AG04450 (cell line): ENCODE measurements at regions not wholly inside any gene's neighbourhood (a gene's known extent, or its start where the extent isn't known, plus 50 kb on each side); places are given as distances from the start of the nearest gene placed in this dataset.

Experiments
- CTCF ChIA-PET: fragments of 300-600, 350-600 bp; formaldehyde crosslinking; extraction: SDS; loops from one replicate; lab custom pipeline; 2022; ENCODE audit warnings: antibody characterized with exemption, inconsistent platforms; lab: Charles Lee
- POLR2A ChIA-PET: fragments of 350-600 bp; formaldehyde crosslinking; extraction: SDS; loops from one replicate; lab custom pipeline; 2021; ENCODE audit warnings: antibody characterized with exemption, inconsistent platforms; lab: Yijun Ruan, JAX
- DNase-seq: peaks from one replicate; pipeline ENCODE4 v3.0.0-alpha.2; 2011; ENCODE audit warnings: low read depth, low spot score
- H3K27ac ChIP-seq: one replicate; pipeline ENCODE4 v1.5.1; 2012; ENCODE audit warnings: low read depth, low read length, control low read depth
- H3K27me3 ChIP-seq: one replicate; pipeline ENCODE4 v1.6.0; 2012; ENCODE audit warnings: low read length; ENCODE audit not compliant: control insufficient read depth, insufficient read depth
- H3K4me3 ChIP-seq: 2 replicates; pipeline ENCODE4 v1.5.1; 2011; ENCODE audit warnings: mild to moderate bottlenecking, low read depth, low read length, control low read depth
- H3K9me3 ChIP-seq: 2 replicates; pipeline ENCODE4 v1.5.1; 2012; ENCODE audit warnings: low read length; ENCODE audit not compliant: control insufficient read depth, insufficient read depth
- CTCF ChIP-seq: IDR thresholded peaks from 2 replicates; pipeline ENCODE4 v1.5.1; 2011; ENCODE audit warnings: low read depth, low read length, control low read depth, inconsistent platforms

- ChIA-PET POLR2A (no interaction called here), CTCF (interaction anchor here (1.1 kb wide), 1 partner anchor 218 kb away, joined by 4 read pairs; no protein-coding TSS in a partner anchor)
- Histone ChIP-seq H3K4me3 (no peak overlapping the region), H3K27me3 (peaks cover 3% of the 10 kb centered on the region), H3K9me3 (no peaks in the 10 kb centered on the region; the same call in 1 of the 2 replicates), H3K27ac (peak overlapping the region; percentile 61)
- TF ChIP-seq CTCF, result no peak
- no peak for DNase-seq
Observed at GRCh38 chr16:86150641-86151238, 251.8 kb downstream of the IRF8 start.

GRCh38 chr16:86151239-86151851 is 252.4 kb downstream of the IRF8 start:
- Histone ChIP-seq H3K4me3 (no peak overlapping the region), H3K27ac (peak overlapping the region; percentile 61), H3K9me3 (no peaks in the 10 kb centered on the region; the same call in 1 of the 2 replicates), H3K27me3 (peaks cover 3% of the 10 kb centered on the region)
- TF ChIP-seq CTCF, result no peak
- CTCF ChIA-PET, result interaction anchor here (0.7 to 1.1 kb wide), 2 partner anchors 15 to 218 kb away, joined by 4 read pairs; no protein-coding TSS in a partner anchor
- POLR2A ChIA-PET, result interaction anchor here (0.6 kb wide), 1 partner anchor 21 kb away, joined by 4 read pairs; no protein-coding TSS in a partner anchor
- DNase-seq, result no peak

- Histone ChIP-seq H3K9me3 (no peaks in the 10 kb centered on the region; the same call in 1 of the 2 replicates), H3K27me3 (no peaks in the 10 kb centered on the region), H3K4me3 (no peak overlapping the region), H3K27ac (no peak overlapping the region)
- CTCF ChIA-PET, result no interaction called here
- DNase-seq, result no peak
- POLR2A ChIA-PET, result no interaction called here
- no peak for TF ChIP-seq CTCF
Observed at GRCh38 chr16:86156155-86156554, 257.2 kb downstream of the IRF8 start.

DNA sequence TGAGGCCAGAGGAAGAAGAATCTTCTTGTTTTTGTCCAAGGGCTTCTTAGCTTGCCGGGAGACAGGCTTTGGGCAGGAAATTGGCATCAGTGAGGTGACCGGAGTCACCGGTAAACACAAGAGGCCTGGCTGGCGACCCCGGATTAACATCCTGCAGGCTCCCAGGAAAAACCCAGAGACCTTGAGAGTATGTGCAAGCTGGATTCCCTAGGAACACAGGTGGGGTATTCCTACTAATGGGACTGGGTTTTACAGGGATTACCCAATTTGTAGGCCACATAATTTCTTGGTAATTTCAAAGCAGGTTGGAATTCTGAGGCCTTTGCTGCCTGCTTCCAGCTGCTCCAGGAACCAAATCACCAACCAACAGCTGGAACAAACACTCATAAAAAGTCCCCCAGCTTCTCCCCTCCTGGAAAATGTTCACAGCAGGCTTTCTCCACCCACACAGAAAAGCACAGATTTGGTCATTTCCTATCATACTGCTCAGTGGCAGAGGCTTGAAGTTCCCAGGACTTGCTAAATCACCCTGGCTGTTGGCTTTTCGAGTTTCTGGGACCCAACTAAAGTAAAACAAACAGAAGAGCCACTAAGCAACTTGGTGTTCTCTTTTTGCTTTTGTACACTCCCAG is 258.8 kb downstream of the IRF8 start:
- H3K4me3 ChIP-seq, result no peak overlapping the region
- ChIA-PET POLR2A (no interaction called here), CTCF (interaction anchor here (0.8 kb wide), 1 partner anchor 191 kb away, joined by 3 read pairs; no protein-coding TSS in a partner anchor)
- peak; percentile 26 for DNase-seq
- H3K27ac ChIP-seq, result peak overlapping the region; percentile 24
- no peak for TF ChIP-seq CTCF
- no peaks in the 10 kb centered on the region for H3K27me3 ChIP-seq
- no peaks in the 10 kb centered on the region; the same call in 1 of the 2 replicates for H3K9me3 ChIP-seq
